DOHH2 (cell line): ENCODE measurements at regions not wholly inside any gene's neighbourhood (a gene's known extent, or its start where the extent isn't known, plus 50 kb on each side); places are given as distances from the start of the nearest gene placed in this dataset.
A peak's percentile ranks its signal among the peaks of the same experiment; 100 is the strongest.

Experiments
- H3F3A ChIP-seq: fragments of 200-600 bp; sonication (generic), shearing (Covaris generic); 2 replicates; pipeline ENCODE4 v1.6.0; 2016; ENCODE audit warnings: antibody characterized with exemption, mild to moderate bottlenecking; ENCODE audit not compliant: control insufficient read depth, insufficient read depth
- H3K27ac ChIP-seq: fragments of 200-600 bp; sonication (generic); 2 replicates; pipeline ENCODE4 v1.5.1; 2014; ENCODE audit warnings: low read depth, mild to moderate bottlenecking, low read length, moderate library complexity
- H3K27me3 ChIP-seq: fragments of 200-600 bp; sonication (generic); 2 replicates; pipeline ENCODE4 v1.6.1; 2014; ENCODE audit warnings: mild to moderate bottlenecking, low read length, mixed read lengths; ENCODE audit not compliant: control insufficient read depth
- H3K36me3 ChIP-seq: fragments of 200-600 bp; sonication (generic); 2 replicates; pipeline ENCODE4 v1.6.1; 2014; ENCODE audit warnings: mild to moderate bottlenecking, low read length, moderate library complexity, mixed read lengths; ENCODE audit not compliant: control insufficient read depth
- H3K4me1 ChIP-seq: fragments of 200-600 bp; sonication (generic); 2 replicates; pipeline ENCODE4 v1.6.1; 2014; ENCODE audit warnings: mild to moderate bottlenecking, low read length, mixed read lengths; ENCODE audit not compliant: control insufficient read depth
- H3K4me2 ChIP-seq: fragments of 200-600 bp; sonication (generic); 2 replicates; pipeline ENCODE4 v1.6.0; 2014; ENCODE audit warnings: mild to moderate bottlenecking, low read length, moderate library complexity
- H3K4me3 ChIP-seq: fragments of 200-600 bp; sonication (generic); 2 replicates; pipeline ENCODE4 v1.5.1; 2014; ENCODE audit warnings: mild to moderate bottlenecking, low read length, mixed read lengths
- H3K79me2 ChIP-seq: fragments of 200-600 bp; sonication (generic); 2 replicates; pipeline ENCODE4 v1.6.1; 2014; ENCODE audit warnings: mild to moderate bottlenecking, low read length, mixed read lengths; ENCODE audit not compliant: control insufficient read depth
- H3K9me2 ChIP-seq: fragments of 200-600 bp; sonication (generic); replicated peaks from 2 replicates; pipeline ENCODE4 v1.6.1; 2014; ENCODE audit warnings: mild to moderate bottlenecking, low read length, mixed read lengths; ENCODE audit not compliant: control insufficient read depth
- H3K9me3 ChIP-seq: fragments of 200-600 bp; sonication (generic); 2 replicates; pipeline ENCODE4 v1.6.1; 2014; ENCODE audit warnings: antibody characterized with exemption, low read length, mixed read lengths; ENCODE audit not compliant: control insufficient read depth, insufficient read depth
- H4K20me1 ChIP-seq: fragments of 200-600 bp; sonication (generic); 2 replicates; pipeline ENCODE4 v1.6.0; 2014; ENCODE audit warnings: low read depth, mild to moderate bottlenecking, antibody characterized with exemption, low read length, moderate library complexity; ENCODE audit not compliant: control insufficient read depth, insufficient read depth
- CTCF ChIP-seq: fragments of 200-600 bp; sonication (generic); IDR thresholded peaks from one replicate; pipeline ENCODE4 v1.5.1; 2014; ENCODE audit warnings: antibody characterized with exemption, mild to moderate bottlenecking, low read depth, low read length; ENCODE audit not compliant: poor library complexity, severe bottlenecking
- EZH2phosphoT487 ChIP-seq: fragments of 200-600 bp; sonication (generic); IDR thresholded peaks from 2 replicates; pipeline ENCODE4 v1.6.1; 2017; ENCODE audit warnings: borderline replicate concordance, mild to moderate bottlenecking, antibody characterized with exemption, low read length, moderate library complexity, mixed read lengths

- Histone ChIP-seq H3K4me3 (no peak overlapping the region), H3K4me1 (peaks cover 6% of the 10 kb centered on the region)
Measured at GRCh38 chr5:159452480-159453167, 122.3 kb upstream of the IL12B start.

GRCh38 chr5:159453209-159453608, 122.9 kb upstream of the IL12B start:
- Histone ChIP-seq H3K36me3 (no peaks in the 10 kb centered on the region), H3K9me3 (no peaks in the 10 kb centered on the region), H3K4me1 (peaks cover 6% of the 10 kb centered on the region), H3K4me2 (peak overlapping the region; percentile 17; the same call in 1 of the 2 replicates), H4K20me1 (no peaks in the 10 kb centered on the region), H3K27ac (no peak overlapping the region), H3K9me2 (no peaks in the 10 kb centered on the region), H3K27me3 (peaks cover 14% of the 10 kb centered on the region; the same call in 1 of the 2 replicates), H3F3A (no peaks in the 10 kb centered on the region), H3K79me2 (no peaks in the 10 kb centered on the region), H3K4me3 (no peak overlapping the region)
- TF ChIP-seq CTCF, result no peak
- no peak for TF ChIP-seq EZH2phosphoT487

More at GRCh38 chr5:159452480-159453167, 122.3 kb upstream of the IL12B start:
- peak overlapping the region; percentile 17; the same call in 1 of the 2 replicates for H3K4me2 ChIP-seq
- no peak overlapping the region for H3K27ac ChIP-seq
- no peaks in the 10 kb centered on the region for H3F3A ChIP-seq
- H4K20me1 ChIP-seq, result no peaks in the 10 kb centered on the region
- TF ChIP-seq EZH2phosphoT487 (no peak), CTCF (no peak)
- H3K36me3 ChIP-seq, result no peaks in the 10 kb centered on the region
- H3K79me2 ChIP-seq, result no peaks in the 10 kb centered on the region
- peaks cover 13% of the 10 kb centered on the region; the same call in 1 of the 2 replicates for H3K27me3 ChIP-seq
- H3K9me3 ChIP-seq, result no peaks in the 10 kb centered on the region
- H3K9me2 ChIP-seq, result no peaks in the 10 kb centered on the region

- no peaks in the 10 kb centered on the region for H3K36me3 ChIP-seq
- no peaks in the 10 kb centered on the region for H3K9me3 ChIP-seq
- H3K27me3 ChIP-seq, result peaks cover 31% of the 10 kb centered on the region
- no peaks in the 10 kb centered on the region for H3F3A ChIP-seq
- H3K79me2 ChIP-seq, result no peaks in the 10 kb centered on the region
- no peak overlapping the region for H3K4me3 ChIP-seq
- H3K4me1 ChIP-seq, result peaks cover 6% of the 10 kb centered on the region
- H4K20me1 ChIP-seq, result no peaks in the 10 kb centered on the region
- H3K4me2 ChIP-seq, result no peak overlapping the region
- TF ChIP-seq EZH2phosphoT487, result no peak
- TF ChIP-seq CTCF, result no peak
- H3K9me2 ChIP-seq, result no peaks in the 10 kb centered on the region
- H3K27ac ChIP-seq, result no peak overlapping the region
Measured at GRCh38 chr5:159456261-159456660, 126.0 kb upstream of the IL12B start.
